DOHH2 (cell line): ENCODE measurements at regions not wholly inside any gene's neighbourhood (a gene's known extent, or its start where the extent isn't known, plus 50 kb on each side); places are given as distances from the start of the nearest gene placed in this dataset.

Source experiments
- CTCF ChIP-seq: fragments of 200-600 bp; sonication (generic); IDR thresholded peaks from one replicate; pipeline ENCODE4 v1.5.1; 2014; ENCODE audit warnings: antibody characterized with exemption, mild to moderate bottlenecking, low read depth, low read length; ENCODE audit not compliant: poor library complexity, severe bottlenecking
- EZH2phosphoT487 ChIP-seq: fragments of 200-600 bp; sonication (generic); IDR thresholded peaks from 2 replicates; pipeline ENCODE4 v1.6.1; 2017; ENCODE audit warnings: borderline replicate concordance, mild to moderate bottlenecking, antibody characterized with exemption, low read length, moderate library complexity, mixed read lengths

- TF ChIP-seq CTCF (no peak), EZH2phosphoT487 (no peak)
Observed at GRCh38 chrY:19220784-19221183, 447.2 kb upstream of the HSFY2 start.
